ENCODE measurements at regions not wholly inside any gene's neighbourhood (a gene's known extent, or its start where the extent isn't known, plus 50 kb on each side); places are given as distances from the start of the nearest gene placed in this dataset.

- DNase-seq (ENCODE audit: low spot score), result no peak
- intact Hi-C loops (cut with DNase I), result no loop called here
Measured at GRCh38 chr6:91281901-91282300, 695.0 kb upstream of the MAP3K7 start.

GRCh38 chr6:91280494-91280830 lies 693.6 kb upstream of the MAP3K7 start:
- intact Hi-C loops (cut with DNase I), result no loop called here
- no peak for DNase-seq (ENCODE audit: low spot score)

GRCh38 chr6:91279740-91280493 lies 693.0 kb upstream of the MAP3K7 start:
- intact Hi-C loops (cut with DNase I), result no loop called here
- no peak for DNase-seq (ENCODE audit: low spot score)

GRCh38 chr6:91278416-91278815 lies 691.5 kb upstream of the MAP3K7 start:
- intact Hi-C loops (cut with DNase I), result no loop called here
- DNase-seq (ENCODE audit: low spot score), result no peak

- no peak for DNase-seq (ENCODE audit: low spot score)
- intact Hi-C loops (cut with DNase I), result no loop called here
Measured at GRCh38 chr6:91276315-91276714, 689.4 kb upstream of the MAP3K7 start.

GRCh38 chr6:91273729-91274128 lies 686.9 kb upstream of the MAP3K7 start:
- intact Hi-C loops (cut with DNase I), result no loop called here
- no peak for DNase-seq (ENCODE audit: low spot score)

- no peak for DNase-seq (ENCODE audit: low spot score)
- intact Hi-C loops (cut with DNase I), result no loop called here
Measured at GRCh38 chr6:91271807-91272206, 684.9 kb upstream of the MAP3K7 start.

GRCh38 chr6:91268941-91269340 lies 682.1 kb upstream of the MAP3K7 start:
- DNase-seq (ENCODE audit: low spot score), result no peak
- intact Hi-C loops (cut with DNase I), result no loop called here

- intact Hi-C loops (cut with DNase I), result no loop called here
- DNase-seq (ENCODE audit: low spot score), result no peak
Measured at GRCh38 chr6:91267246-91267645, 680.4 kb upstream of the MAP3K7 start.

- DNase-seq (ENCODE audit: low spot score), result no peak
- intact Hi-C loops (cut with DNase I), result no loop called here
Measured at GRCh38 chr6:91266156-91266555, 679.3 kb upstream of the MAP3K7 start.

- DNase-seq (ENCODE audit: low spot score), result no peak
- intact Hi-C loops (cut with DNase I), result no loop called here
Measured at GRCh38 chr6:91243436-91243835, 656.6 kb upstream of the MAP3K7 start.

GRCh38 chr6:91242614-91242949 lies 655.7 kb upstream of the MAP3K7 start:
- DNase-seq (ENCODE audit: low spot score), result no peak
- intact Hi-C loops (cut with DNase I), result no loop called here

GRCh38 chr6:91241946-91242613 lies 655.2 kb upstream of the MAP3K7 start:
- DNase-seq (ENCODE audit: low spot score), result no peak
- intact Hi-C loops (cut with DNase I), result no loop called here

- no peak for DNase-seq (ENCODE audit: low spot score)
- intact Hi-C loops (cut with DNase I), result no loop called here
Measured at GRCh38 chr6:91240878-91241603, 654.2 kb upstream of the MAP3K7 start.

GRCh38 chr6:91221072-91221720 lies 634.3 kb upstream of the MAP3K7 start:
- intact Hi-C loops (cut with DNase I), result no loop called here
- DNase-seq (ENCODE audit: low spot score), result no peak

- intact Hi-C loops (cut with DNase I), result no loop called here
- DNase-seq (ENCODE audit: low spot score), result no peak
Measured at GRCh38 chr6:91213229-91213901, 626.5 kb upstream of the MAP3K7 start.

GRCh38 chr6:91198588-91199255 lies 611.9 kb upstream of the MAP3K7 start:
- intact Hi-C loops (cut with DNase I), result no loop called here

GRCh38 chr6:91196729-91197128 lies 609.9 kb upstream of the MAP3K7 start:
- no peak for DNase-seq (ENCODE audit: low spot score)
- intact Hi-C loops (cut with DNase I), result no loop called here

More at GRCh38 chr6:91198588-91199255, 611.9 kb upstream of the MAP3K7 start:
- DNase-seq (ENCODE audit: low spot score), result no peak

- no peak for DNase-seq (ENCODE audit: low spot score)
- intact Hi-C loops (cut with DNase I), result no loop called here
Measured at GRCh38 chr6:91193446-91193845, 606.6 kb upstream of the MAP3K7 start.
